ENCODE measurements at regions not wholly inside any gene's neighbourhood (a gene's known extent, or its start where the extent isn't known, plus 50 kb on each side); places are given as distances from the start of the nearest gene placed in this dataset.

- no peak for DNase-seq
Measured at GRCh38 chr9:90287567-90288274, 354.9 kb downstream of the DIRAS2 start.

- DNase-seq, result no peak
Measured at GRCh38 chr9:90288275-90288639, 354.4 kb downstream of the DIRAS2 start.

DNA sequence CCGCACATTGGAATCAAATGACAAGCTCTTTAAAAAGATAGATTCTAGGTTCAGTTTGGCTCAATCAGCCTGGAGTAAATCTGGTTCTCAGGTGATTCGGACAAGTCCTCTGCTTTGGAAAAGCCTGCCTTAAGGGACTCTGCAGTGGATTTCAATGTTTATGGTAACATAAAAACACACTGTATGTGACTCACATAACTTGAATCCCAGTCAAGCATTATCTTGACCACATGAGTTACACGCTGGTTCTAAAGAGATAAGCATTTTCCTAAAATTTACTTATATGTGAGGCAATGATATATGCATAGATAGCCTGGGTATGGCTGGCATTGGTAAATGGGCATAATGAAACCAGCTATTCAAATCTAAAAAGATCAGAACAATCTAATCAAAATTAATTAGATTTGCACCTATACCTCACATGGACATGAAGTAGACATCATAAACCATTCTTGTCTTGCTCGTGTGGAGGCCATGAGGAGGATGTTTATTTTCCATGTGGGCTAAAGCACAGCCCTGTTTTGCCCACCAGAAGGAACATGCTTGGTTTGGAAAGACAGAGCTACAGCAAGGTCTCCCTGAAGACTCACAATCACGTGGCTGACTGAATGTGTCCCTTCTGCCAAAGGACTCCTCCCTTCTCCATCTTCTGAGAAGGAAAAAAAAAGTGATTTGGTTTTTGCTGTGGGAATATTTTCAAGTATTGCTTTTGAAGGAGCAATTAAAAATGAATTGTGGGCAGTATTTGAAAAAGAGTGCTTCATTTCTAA, 351.7 kb downstream of the DIRAS2 start:
- DNase-seq, result no peak

- DNase-seq, result no peak
Measured at GRCh38 chr9:90296539-90296938, 346.1 kb downstream of the DIRAS2 start.

GRCh38 chr9:90299968-90300367, 342.7 kb downstream of the DIRAS2 start:
- DNase-seq, result no peak

DNA sequence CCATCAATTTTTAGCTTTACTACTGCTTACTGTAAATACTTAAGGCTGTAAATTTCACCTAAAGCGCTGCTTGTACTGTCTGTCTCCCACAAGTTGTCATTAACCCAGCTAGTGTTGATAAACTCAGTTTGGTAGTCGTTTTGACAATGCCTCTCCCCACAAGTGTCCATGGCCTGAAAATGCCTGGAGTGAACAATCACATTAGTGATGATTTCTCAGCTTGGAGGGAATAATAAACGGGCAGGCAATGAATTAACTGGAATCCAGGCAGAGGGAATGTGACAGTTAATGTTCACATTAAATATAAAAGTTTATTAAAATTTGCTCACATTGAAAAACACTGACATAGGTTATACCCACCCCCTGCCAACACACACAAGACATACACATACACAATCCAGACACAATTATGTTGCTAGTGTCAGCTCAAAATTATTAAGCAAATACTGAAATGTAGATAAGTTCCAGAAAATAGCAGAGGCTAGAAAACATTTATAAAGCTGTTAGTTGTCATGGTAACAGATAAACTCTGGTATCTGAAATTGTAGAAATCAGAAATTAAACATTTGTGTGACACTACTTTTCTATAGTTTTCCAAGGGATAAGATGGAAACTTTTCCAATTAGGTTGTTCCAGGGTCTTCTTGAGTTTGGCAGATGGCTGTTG, 341.9 kb downstream of the DIRAS2 start:
- DNase-seq, result no peak

DNA sequence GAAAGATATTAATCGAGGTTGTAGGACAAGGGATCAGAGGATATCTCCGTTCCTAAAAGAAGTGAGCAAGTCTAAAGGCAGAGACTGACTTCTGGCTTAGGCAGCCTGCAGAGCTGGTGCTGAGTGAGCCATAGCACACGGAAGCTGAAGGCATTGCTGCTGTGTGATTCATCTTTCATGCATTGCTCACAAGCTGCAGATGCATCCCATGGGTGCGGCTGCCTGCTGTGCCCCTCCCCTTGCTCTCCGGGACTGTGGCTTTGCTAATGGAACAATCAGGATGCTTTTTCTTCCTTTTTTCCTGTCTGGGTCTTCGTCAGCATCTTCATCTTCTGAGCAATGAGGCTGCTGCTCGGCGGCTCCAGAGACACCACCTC, 341.4 kb downstream of the DIRAS2 start:
- peak in 3 of 51 donors; percentile 9 to 33 (median 9) for DNase-seq

DNA sequence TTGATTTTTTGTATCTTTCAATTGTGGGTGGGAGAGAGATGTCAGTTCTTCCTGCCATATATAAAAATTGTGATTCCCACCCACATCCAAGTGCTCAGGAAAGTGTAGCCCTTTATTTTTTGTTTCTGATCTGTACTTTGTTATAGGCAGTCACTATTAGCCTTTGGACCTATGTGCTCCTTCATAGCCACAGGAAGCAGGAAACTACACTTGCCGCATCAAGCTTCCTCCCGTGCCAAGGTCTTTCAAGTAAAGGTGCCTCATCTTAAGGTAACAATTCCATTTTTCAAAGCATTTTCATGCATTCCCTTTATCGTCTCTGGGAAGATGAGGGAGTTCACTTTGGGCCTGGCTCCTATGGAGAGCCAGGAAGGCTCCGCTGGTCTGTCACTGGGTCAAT, 339.0 kb downstream of the DIRAS2 start:
- DNase-seq, result no peak

DNA sequence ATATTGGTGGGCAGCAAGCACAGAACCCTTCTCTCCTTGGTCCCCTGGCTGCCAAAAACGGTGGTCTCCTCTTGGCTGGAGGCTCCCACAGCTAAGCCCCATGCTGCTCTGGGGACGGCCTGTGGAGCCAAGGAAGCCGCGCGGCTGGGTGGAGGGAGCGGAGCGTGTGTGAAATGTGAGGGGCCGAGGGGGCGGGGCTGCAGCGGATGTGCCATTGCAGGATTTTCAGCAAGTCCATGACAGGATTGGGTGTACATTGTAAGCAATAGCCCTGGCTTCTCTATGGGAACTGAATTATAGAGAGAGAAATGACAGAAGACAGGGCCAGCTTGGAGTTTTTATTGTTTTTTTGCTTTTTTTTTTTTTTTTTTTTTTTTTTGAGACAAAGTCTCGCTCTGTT, 336.5 kb downstream of the DIRAS2 start:
- DNase-seq, result no peak

GRCh38 chr9:90307167-90307833, 335.3 kb downstream of the DIRAS2 start:
- DNase-seq, result peak in 2 of 51 donors; percentile 2 to 9

GRCh38 chr9:90307891-90308290, 334.7 kb downstream of the DIRAS2 start:
- no peak for DNase-seq

DNA sequence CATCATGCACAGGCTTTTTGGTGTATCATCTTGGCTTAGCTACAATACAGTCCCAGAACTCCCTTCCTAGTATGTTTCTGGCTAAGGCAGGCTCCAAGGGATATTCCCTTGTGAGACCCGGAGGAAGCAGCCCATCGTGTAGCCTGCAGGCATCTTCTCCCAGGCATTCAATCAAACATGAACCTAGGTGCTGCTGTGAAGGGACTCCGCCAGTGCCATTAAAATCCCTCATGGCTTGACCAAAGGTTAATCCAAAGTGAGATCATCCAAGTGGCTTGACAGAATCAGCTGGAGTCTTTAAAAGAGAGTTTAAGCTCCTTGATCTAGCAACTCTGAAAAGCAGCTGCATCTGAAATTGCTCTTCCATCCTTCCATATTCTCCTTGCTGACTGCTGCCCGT, 333.9 kb downstream of the DIRAS2 start:
- DNase-seq, result no peak

GRCh38 chr9:90309809-90310520, 332.7 kb downstream of the DIRAS2 start:
- DNase-seq, result no peak

DNA sequence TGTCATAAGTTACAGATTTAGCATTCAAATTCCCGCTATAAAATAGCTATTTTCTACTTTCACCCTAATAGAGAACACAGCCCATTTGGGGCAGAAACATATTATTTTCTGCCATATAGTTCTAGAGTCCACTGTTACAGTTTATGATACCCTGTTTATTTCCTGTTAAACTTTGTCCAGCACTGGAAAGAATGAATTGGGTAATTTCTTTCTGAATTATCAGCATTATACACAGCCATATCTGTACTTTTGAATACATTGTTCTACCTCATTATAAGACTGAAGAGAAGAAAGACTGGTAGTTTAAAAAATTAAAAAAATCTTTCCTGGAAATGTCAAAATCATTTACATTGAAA, 332.1 kb downstream of the DIRAS2 start:
- DNase-seq, result no peak

DNA sequence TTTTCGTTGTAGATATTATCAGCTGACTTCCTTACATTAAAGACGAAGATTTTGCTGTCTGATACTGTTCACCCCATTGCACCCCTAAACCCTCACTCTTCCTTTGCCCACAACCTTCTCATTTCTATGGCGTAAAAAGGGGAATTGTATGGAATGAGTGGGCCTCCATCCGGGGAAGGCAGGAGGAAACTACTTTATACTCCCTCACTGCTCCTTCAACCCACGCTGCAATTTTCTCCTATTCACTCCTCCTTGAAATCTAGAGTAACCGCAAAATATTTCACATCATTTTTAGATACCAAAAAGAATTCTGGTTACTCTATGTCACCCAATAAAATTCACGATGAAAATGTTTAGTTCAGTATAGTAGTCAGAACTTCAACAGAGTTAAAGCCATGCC, 330.8 kb downstream of the DIRAS2 start:
- peak in 1 of 51 donors; percentile 15 for DNase-seq

DNA sequence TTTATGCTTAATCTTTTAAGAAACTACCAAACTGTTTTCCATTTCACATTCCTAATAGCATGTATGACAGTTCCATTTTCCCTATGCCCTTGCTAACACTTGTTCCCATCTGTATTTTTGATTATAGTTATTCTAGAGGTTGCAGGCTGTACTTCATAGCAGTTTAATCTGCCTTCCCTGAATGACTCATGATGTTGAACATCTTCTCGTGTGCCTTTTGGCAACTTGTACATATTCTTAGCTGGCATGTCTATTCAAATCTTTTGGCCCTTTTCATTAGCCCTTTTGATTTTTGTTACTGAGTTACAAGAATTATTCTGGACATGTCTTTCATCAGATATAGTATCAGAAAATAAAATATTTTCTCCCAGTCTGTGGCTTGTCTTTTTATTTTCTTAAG, 320.3 kb downstream of the DIRAS2 start:
- DNase-seq, result no peak

DNA sequence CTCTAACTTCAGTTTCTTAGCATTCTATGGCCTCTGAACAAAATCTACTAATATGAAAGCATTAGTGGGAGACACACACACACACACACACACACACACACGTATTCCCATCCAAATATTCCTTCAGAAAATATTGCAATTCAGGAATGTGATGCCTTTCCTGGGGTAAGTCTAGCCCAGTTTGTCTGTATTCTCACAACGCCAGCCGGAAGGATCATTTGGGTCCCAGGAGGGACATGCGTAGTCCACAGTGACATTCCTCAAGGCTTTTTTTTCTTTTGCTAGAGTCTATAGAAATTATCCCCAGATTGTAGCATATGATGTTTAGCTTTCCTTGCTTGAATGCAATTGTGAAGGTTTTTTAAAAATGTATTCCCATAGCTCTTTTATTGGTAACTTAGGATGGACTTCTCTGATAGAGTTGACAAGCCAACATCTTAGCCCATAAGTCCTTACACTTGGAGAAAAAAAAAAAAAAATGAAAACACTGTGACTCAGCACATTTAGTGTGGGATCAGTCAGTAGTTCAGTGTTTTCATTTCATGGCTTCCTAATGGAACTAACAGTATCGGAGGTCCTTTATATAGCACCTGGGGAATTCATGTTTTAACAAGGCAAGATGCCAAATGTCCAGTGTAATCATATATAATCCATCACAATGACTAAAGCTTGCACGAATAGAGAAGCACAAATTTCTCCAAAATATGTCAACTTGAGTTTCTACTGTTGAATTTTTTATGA, 316.5 kb downstream of the DIRAS2 start:
- no peak for DNase-seq

GRCh38 chr9:90330231-90330630, 312.4 kb downstream of the DIRAS2 start:
- no peak for DNase-seq

DNA sequence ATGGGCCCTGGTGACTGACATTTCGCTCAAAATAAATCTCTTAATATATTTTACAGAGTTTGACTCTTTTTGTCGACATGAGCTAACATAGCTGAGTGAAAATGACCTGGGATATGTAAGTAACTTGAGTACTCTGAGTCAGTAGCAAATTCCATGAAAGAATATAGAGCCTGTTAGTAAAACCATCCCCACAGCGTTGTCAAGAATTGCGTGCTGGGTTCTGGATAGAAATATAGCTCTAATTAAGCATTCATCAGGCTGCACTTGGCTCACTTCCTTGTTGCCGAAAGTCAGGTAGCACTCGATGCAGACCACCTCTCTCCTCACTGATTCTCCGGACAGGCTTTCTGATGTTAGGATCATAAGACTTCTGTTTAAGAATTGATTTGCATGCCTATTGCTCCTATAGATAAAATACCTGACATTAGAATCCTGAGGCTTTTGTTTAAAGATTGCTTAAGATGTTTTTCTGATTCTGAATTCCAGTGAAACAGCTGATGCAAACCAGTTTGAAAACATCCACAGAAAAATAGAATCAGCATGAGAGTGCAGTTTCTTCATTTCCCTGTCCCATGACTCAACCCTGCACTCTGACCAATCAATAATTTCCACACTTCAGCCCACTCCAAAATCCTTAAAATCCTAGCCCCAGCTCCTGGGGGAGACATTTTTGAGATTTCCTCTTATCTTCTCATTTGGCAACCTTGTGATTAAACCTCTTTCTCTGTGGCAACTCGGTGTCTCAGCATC, 310.6 kb downstream of the DIRAS2 start:
- DNase-seq, result no peak

DNA sequence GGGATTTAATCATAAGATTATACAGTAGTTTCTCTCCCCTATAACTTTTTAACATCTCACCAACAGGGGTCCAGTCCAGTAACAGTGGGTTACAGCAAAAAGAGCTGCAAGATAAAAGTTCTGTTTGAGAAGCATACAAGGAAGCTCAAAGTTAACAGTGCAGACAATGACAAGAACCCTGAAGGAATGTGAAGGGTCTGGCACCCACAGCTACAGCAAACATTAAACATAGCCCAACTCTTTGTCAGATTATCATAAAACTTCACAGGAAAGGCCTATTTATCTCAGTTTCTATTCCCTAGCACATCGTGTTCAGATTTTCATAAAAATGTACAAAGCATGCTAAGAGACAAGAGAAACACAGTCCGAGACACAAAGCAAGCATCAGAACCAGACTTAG, 309.4 kb downstream of the DIRAS2 start:
- DNase-seq, result no peak

All from hypothalamus (tissue), 51 donors.